Gastrocnemius medialis (tissue), 4 donors: ENCODE measurements at regions not wholly inside any gene's neighbourhood (a gene's known extent, or its start where the extent isn't known, plus 50 kb on each side); places are given as distances from the start of the nearest gene placed in this dataset.

ENCODE experiments used
- ATAC-seq, 2 donors: fragments of 150-250 bp; one replicate each; pipeline ENCODE4 v1.9.1; 2016
- DNase-seq, 2 donors: peaks; one replicate each; pipeline ENCODE4 v3.0.0-alpha.2; 2019
- H3K27ac ChIP-seq, 4 donors: fragments of 200-600 bp; sonication (generic); 1 replicate in 1 of 4; 2 replicates in 3 of 4; pipeline ENCODE4 v1.5.1; 2016 to 2018; ENCODE audit warnings: mild to moderate bottlenecking in 2 of 4, moderate library complexity in 1 of 4
- H3K27me3 ChIP-seq, 3 donors: fragments of 200-600 bp; sonication (generic) in 2 of 3; 1 replicate in 1 of 3; 2 replicates in 2 of 3; pipeline versions ENCODE4 v1.5.1 to v1.6.0; 2016 to 2019; ENCODE audit warnings: mild to moderate bottlenecking in 1 of 3, moderate library complexity in 1 of 3
- H3K36me3 ChIP-seq, 2 donors: fragments of 200-600 bp; sonication (generic) in 1 of 2; one replicate each; pipeline ENCODE4 v1.5.1; 2017 to 2018
- H3K4me1 ChIP-seq, 2 donors: fragments of 200-600 bp; sonication (generic) in 1 of 2; one replicate each; pipeline ENCODE4 v1.5.1; 2016 to 2017; ENCODE audit warnings: mild to moderate bottlenecking in 2 of 2
- H3K4me3 ChIP-seq, 4 donors: fragments of 200-600 bp; sonication (generic) in 3 of 4; 1 replicate in 1 of 4; 2 replicates in 3 of 4; pipeline ENCODE4 v1.5.1; 2016 to 2019; ENCODE audit warnings: mild to moderate bottlenecking in 2 of 4
- H3K9me3 ChIP-seq, 3 donors: fragments of 200-600 bp; sonication (generic) in 2 of 3; 1 replicate in 1 of 3; 2 replicates in 2 of 3; pipeline ENCODE4 v1.5.1; 2016 to 2019
- CTCF ChIP-seq, 5 experiments: fragments of 450-650 bp in 3 of 5; fragments of 200-600 bp in 2 of 5; sonication (generic) in 2 of 5; IDR thresholded peaks in 4 of 5; conservative IDR thresholded peaks in 1 of 5; 1 replicate in 4 of 5; 2 replicates in 1 of 5; pipeline ENCODE4 v1.5.1; 2016 to 2019; ENCODE audit warnings: antibody characterized with exemption in 5 of 5, mild to moderate bottlenecking in 3 of 5, moderate library complexity in 3 of 5
- POLR2A ChIP-seq, 2 donors: fragments of 450-650 bp; IDR thresholded peaks; one replicate each; pipeline ENCODE4 v1.6.1; 2017; ENCODE audit warnings: antibody characterized with exemption in 2 of 2, mild to moderate bottlenecking in 2 of 2, moderate library complexity in 2 of 2
- in situ Hi-C, 4 donors: fragments of 200-750 bp; cut with MboI; loops; one replicate each; pipeline versions ENCODE4 v1.15.0 to v1.8.0; 2017; ENCODE audit warnings: low sequenced_read_pairs in 4 of 4
- intact Hi-C: fragments of 100-400 bp; cut with DNase I; formaldehyde crosslinking; loops from one replicate; pipeline ENCODE4 v1.15.1; 2023; ENCODE audit warnings: low total_unique reads

DNA sequence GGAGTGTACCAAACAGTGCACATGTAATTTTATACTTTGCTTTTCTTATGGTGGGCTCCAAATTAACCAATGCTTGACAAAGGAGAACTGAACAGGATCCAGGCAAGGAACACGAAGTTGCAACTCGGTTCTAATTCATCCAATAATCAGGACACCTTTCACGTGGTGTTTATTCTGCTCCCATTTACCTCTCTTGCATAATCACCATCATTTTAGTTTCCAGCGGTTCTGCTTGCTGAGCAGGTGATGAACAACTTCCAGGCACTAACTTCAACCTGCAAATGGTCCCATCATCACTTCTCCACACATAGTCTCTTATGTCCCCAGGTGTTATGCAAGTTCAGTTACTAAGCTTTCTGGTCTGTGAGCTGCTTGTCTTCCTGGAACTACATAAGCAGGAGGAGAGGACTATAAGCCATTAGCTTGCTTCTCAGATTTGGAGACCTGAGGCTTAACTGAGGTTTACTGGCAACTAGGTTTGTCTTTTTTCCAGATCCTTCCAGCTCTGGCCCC, 326.8 kb upstream of the SLC30A5 start:
- Histone ChIP-seq H3K27ac (no peak overlapping the region), H3K4me3 (no peak overlapping the region), H3K36me3 (no peaks in the 10 kb centered on the region), H3K9me3 (no peaks in the 10 kb centered on the region), H3K27me3 (no peaks in the 10 kb centered on the region), H3K4me1 (peaks cover 19 to 22% of the 10 kb centered on the region in 2 donors)
- DNase-seq: no peak
- no peak for ATAC-seq
- in situ Hi-C loops (no loop called here), intact Hi-C loops (no loop called here)
- no peak for TF ChIP-seq CTCF (IDR thresholded peaks at IDR 0.05 in 4 of 5, conservative IDR thresholded peaks at IDR 0.05 in 1 of 5)
- no peak for TF ChIP-seq POLR2A (IDR thresholded peaks at IDR 0.05)

GRCh38 chr5:68770551-68770950, 323.3 kb upstream of the SLC30A5 start:
- no peak for TF ChIP-seq CTCF (IDR thresholded peaks at IDR 0.05 in 4 of 5, conservative IDR thresholded peaks at IDR 0.05 in 1 of 5)
- TF ChIP-seq POLR2A (IDR thresholded peaks at IDR 0.05): no peak
- Histone ChIP-seq H3K4me3 (no peak overlapping the region), H3K4me1 (peaks cover 19 to 28% of the 10 kb centered on the region in 2 donors), H3K36me3 (no peaks in the 10 kb centered on the region), H3K27ac (peak overlapping the region; percentile 16 to 62 (median 52)), H3K9me3 (no peaks in the 10 kb centered on the region), H3K27me3 (no peaks in the 10 kb centered on the region)
- intact Hi-C loops (loop anchor here (5.0 kb wide), 1 partner anchor 58 kb away; no protein-coding TSS in a partner anchor), in situ Hi-C loops (no loop called here)
- peak; percentile 69 to 88 for ATAC-seq
- peak; percentile 2 to 19 for DNase-seq

- peaks cover 19 to 28% of the 10 kb centered on the region in 2 donors for H3K4me1 ChIP-seq
- DNase-seq (peak in 1 of 2 donors; percentile 6), ATAC-seq (peak; percentile 33 to 34)
- in situ Hi-C loops (no loop called here), intact Hi-C loops (loop anchor here (5.0 kb wide), 1 partner anchor 59 kb away; no protein-coding TSS in a partner anchor)
- H3K27me3 ChIP-seq: no peaks in the 10 kb centered on the region
- H3K36me3 ChIP-seq: no peaks in the 10 kb centered on the region
- H3K27ac ChIP-seq: peak overlapping the region; percentile 16 to 62 (median 52)
- TF ChIP-seq POLR2A (IDR thresholded peaks at IDR 0.05): no peak
- no peak for TF ChIP-seq CTCF (IDR thresholded peaks at IDR 0.05 in 4 of 5, conservative IDR thresholded peaks at IDR 0.05 in 1 of 5)
- H3K4me3 ChIP-seq: no peak overlapping the region
- H3K9me3 ChIP-seq: no peaks in the 10 kb centered on the region
Observed at GRCh38 chr5:68771221-68771620, 322.6 kb upstream of the SLC30A5 start.

DNA sequence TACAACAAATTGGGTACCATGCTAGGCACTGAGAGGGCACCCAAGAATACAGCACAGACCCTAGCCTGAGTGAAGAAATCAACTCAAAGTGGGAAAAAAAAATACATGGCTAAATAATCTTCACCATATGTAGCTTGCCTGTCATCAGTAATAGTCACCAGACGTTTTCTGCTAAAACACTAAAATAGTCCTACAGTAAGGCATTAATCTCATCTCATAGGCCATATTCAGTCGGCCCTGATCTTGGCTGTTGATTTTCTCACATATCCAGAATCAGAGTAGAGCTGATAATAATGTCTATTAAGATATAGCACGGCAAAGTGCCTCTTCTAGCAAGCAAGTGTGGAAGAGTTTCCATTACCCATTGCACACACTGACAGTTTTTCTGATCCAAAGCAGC, 322.1 kb upstream of the SLC30A5 start:
- Histone ChIP-seq H3K36me3 (no peaks in the 10 kb centered on the region), H3K27ac (peak overlapping the region; percentile 16 to 62 (median 52)), H3K4me1 (peaks cover 19 to 28% of the 10 kb centered on the region in 2 donors), H3K4me3 (no peak overlapping the region), H3K27me3 (no peaks in the 10 kb centered on the region), H3K9me3 (no peaks in the 10 kb centered on the region)
- no peak for ATAC-seq
- no peak for DNase-seq
- in situ Hi-C loops (no loop called here), intact Hi-C loops (loop anchor here (5.0 kb wide), 1 partner anchor 59 kb away; no protein-coding TSS in a partner anchor)
- no peak for TF ChIP-seq POLR2A (IDR thresholded peaks at IDR 0.05)
- no peak for TF ChIP-seq CTCF (IDR thresholded peaks at IDR 0.05 in 4 of 5, conservative IDR thresholded peaks at IDR 0.05 in 1 of 5)

- no peaks in the 10 kb centered on the region for H3K36me3 ChIP-seq
- no peak for ATAC-seq
- intact Hi-C loops (no loop called here), in situ Hi-C loops (no loop called here)
- H3K9me3 ChIP-seq: no peaks in the 10 kb centered on the region
- no peaks in the 10 kb centered on the region for H3K27me3 ChIP-seq
- H3K4me1 ChIP-seq: peaks cover 5 to 12% of the 10 kb centered on the region in 2 donors
- DNase-seq: no peak
- no peak overlapping the region for H3K4me3 ChIP-seq
- no peak for TF ChIP-seq POLR2A (IDR thresholded peaks at IDR 0.05)
- TF ChIP-seq CTCF (IDR thresholded peaks at IDR 0.05 in 4 of 5, conservative IDR thresholded peaks at IDR 0.05 in 1 of 5): no peak
- no peak overlapping the region for H3K27ac ChIP-seq
Observed at GRCh38 chr5:68776381-68776780, 317.4 kb upstream of the SLC30A5 start.
